Cardiac muscle cell (in vitro differentiated cells and primary cell): ENCODE measurements at regions not wholly inside any gene's neighbourhood (a gene's known extent, or its start where the extent isn't known, plus 50 kb on each side); places are given as distances from the start of the nearest gene placed in this dataset.
A peak's percentile ranks its signal among the peaks of the same experiment; 100 is the strongest.

Experiments used
- DNase-seq, 2 donors: peaks; one replicate each; pipeline versions ENCODE4 v3.0.0 to v3.0.0-alpha.2; 2010 to 2017; ENCODE audit warnings: low read depth in 1 of 2, low spot score in 1 of 2
- H3K27ac ChIP-seq: fragments of 200-600 bp; sonication (generic); 2 replicates; pipeline ENCODE4 v1.5.1; 2016
- H3K27me3 ChIP-seq: fragments of 200-600 bp; sonication (generic); 2 replicates; pipeline ENCODE4 v1.6.0; 2016; ENCODE audit warnings: control low read depth
- H3K36me3 ChIP-seq: fragments of 200-600 bp; sonication (generic); 2 replicates; pipeline ENCODE4 v1.5.1; 2016; ENCODE audit warnings: control low read depth
- H3K4me1 ChIP-seq: fragments of 200-600 bp; sonication (generic); 2 replicates; pipeline ENCODE4 v1.8.1; 2017; ENCODE audit warnings: low read depth, mild to moderate bottlenecking, mixed run types
- H3K4me3 ChIP-seq: fragments of 200-600 bp; sonication (generic); 2 replicates; pipeline ENCODE4 v1.5.1; 2016; ENCODE audit warnings: mild to moderate bottlenecking
- H3K9me3 ChIP-seq: fragments of 200-600 bp; sonication (generic); 2 replicates; pipeline ENCODE4 v1.5.1; 2017; ENCODE audit warnings: low read depth, mild to moderate bottlenecking, control low read depth
- TF ChIP-seq, protein P1 (sequence below): IDR thresholded peaks from 2 replicates; pipeline ENCODE4 v1.5.1; 2012; ENCODE audit warnings: low read depth, mild to moderate bottlenecking, low read length

DNA sequence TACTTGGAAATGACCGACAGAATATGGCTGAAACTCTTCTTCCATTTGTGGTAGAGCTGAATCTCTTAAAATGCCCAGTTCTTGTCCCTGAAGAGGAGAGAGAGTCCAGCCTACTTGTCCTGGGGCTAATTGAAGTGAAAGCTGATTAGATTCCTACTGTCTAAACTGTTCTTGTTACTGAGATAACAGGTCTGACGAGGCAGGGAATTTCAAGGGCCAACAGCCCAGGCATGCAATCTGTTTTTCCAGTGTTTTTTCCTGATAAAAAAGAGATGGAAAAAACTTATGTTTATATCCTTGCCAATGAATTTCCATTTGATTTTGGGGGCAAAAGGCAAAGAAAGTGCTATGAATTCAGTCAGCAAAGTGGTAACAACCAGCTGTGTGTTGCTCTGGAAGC is 195.5 kb downstream of the ETS1 start:
- Histone ChIP-seq H3K36me3 (no peaks in the 10 kb centered on the region), H3K9me3 (no peaks in the 10 kb centered on the region), H3K4me3 (no peak overlapping the region), H3K27me3 (no peaks in the 10 kb centered on the region), H3K4me1 (peaks cover 43% of the 10 kb centered on the region), H3K27ac (peak overlapping the region; percentile 91)
- DNase-seq: peak; percentile 26 to 66
- TF ChIP-seq, protein P1, sequence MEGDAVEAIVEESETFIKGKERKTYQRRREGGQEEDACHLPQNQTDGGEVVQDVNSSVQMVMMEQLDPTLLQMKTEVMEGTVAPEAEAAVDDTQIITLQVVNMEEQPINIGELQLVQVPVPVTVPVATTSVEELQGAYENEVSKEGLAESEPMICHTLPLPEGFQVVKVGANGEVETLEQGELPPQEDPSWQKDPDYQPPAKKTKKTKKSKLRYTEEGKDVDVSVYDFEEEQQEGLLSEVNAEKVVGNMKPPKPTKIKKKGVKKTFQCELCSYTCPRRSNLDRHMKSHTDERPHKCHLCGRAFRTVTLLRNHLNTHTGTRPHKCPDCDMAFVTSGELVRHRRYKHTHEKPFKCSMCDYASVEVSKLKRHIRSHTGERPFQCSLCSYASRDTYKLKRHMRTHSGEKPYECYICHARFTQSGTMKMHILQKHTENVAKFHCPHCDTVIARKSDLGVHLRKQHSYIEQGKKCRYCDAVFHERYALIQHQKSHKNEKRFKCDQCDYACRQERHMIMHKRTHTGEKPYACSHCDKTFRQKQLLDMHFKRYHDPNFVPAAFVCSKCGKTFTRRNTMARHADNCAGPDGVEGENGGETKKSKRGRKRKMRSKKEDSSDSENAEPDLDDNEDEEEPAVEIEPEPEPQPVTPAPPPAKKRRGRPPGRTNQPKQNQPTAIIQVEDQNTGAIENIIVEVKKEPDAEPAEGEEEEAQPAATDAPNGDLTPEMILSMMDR: no peak

DNA sequence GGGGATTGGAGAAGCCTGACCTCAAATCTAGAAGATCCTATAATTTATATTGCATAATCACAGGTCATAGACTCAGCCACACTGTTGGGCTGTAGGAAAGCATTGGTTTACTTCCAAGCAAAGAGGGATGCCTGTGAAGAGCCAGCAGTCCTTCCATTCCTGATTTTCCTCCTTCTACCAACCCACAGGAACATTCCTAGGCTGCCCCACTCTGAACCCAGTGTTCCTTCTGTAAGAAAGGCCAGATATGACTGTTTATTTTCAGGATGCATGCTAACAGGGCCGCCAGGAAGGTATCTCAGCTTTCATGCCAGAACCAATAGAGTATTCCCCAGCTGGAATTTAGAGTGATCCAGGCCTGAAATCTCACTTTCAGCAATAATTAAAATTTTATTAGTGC is 197.1 kb downstream of the ETS1 start:
- DNase-seq: peak in 1 of 2 donors; percentile 35
- H3K4me1 ChIP-seq: peaks cover 43% of the 10 kb centered on the region
- TF ChIP-seq, protein P1: no peak
- no peak overlapping the region for H3K27ac ChIP-seq
- no peak overlapping the region for H3K4me3 ChIP-seq
- H3K27me3 ChIP-seq: no peaks in the 10 kb centered on the region
- H3K36me3 ChIP-seq: no peaks in the 10 kb centered on the region
- no peaks in the 10 kb centered on the region for H3K9me3 ChIP-seq

GRCh38 chr11:128389461-128389976 is 197.8 kb downstream of the ETS1 start:
- TF ChIP-seq, protein P1: no peak
- no peaks in the 10 kb centered on the region for H3K9me3 ChIP-seq
- peak in 1 of 2 donors; percentile 71 for DNase-seq
- peak overlapping the region; percentile 58 for H3K27ac ChIP-seq
- no peak overlapping the region for H3K4me3 ChIP-seq
- no peaks in the 10 kb centered on the region for H3K27me3 ChIP-seq
- H3K36me3 ChIP-seq: no peaks in the 10 kb centered on the region
- H3K4me1 ChIP-seq: peaks cover 43% of the 10 kb centered on the region

DNA sequence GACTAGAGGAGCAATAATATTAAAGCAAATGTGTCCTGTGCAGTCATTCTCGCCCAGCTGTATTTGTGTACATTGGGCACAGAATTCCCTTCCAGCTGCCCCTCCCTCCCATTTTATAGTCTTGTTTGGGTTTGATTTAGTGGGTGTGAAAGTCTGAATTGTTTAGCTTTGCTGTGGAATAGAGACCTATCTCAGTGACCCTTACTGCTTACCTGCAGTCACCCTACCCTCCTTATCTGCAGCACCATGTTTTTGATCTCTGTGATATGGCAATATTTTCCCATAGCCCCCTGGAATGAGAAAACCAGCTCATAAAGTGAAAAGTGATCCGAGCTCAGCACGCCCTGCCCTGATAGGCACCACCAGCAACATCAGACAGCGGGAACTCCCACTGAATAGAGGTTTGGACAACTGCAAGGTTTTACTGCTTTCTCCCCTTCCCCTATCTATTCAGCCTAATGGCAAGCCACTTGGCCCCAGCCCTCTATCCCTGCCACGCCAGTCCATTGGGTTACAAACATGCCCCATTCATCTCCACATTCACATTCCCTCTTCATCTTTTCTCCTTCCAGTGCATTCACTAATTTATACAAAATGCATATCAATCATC is 199.0 kb downstream of the ETS1 start:
- Histone ChIP-seq H3K27ac (peak overlapping the region; percentile 58), H3K9me3 (no peaks in the 10 kb centered on the region), H3K36me3 (no peaks in the 10 kb centered on the region), H3K27me3 (no peaks in the 10 kb centered on the region), H3K4me3 (no peak overlapping the region), H3K4me1 (peaks cover 43% of the 10 kb centered on the region)
- no peak for DNase-seq
- TF ChIP-seq, protein P1: no peak

GRCh38 chr11:128379587-128380580 is 207.5 kb downstream of the ETS1 start:
- H3K4me3 ChIP-seq: no peak overlapping the region
- H3K27ac ChIP-seq: no peak overlapping the region
- TF ChIP-seq, protein P1: no peak

More at GRCh38 chr11:128379587-128380580, 207.5 kb downstream of the ETS1 start:
- Histone ChIP-seq H3K36me3 (no peaks in the 10 kb centered on the region), H3K4me1 (no peaks in the 10 kb centered on the region), H3K9me3 (no peaks in the 10 kb centered on the region), H3K27me3 (no peaks in the 10 kb centered on the region)
- peak in 1 of 2 donors; percentile 31 for DNase-seq
